MM.1S (cell line): ENCODE measurements at regions not wholly inside any gene's neighbourhood (a gene's known extent, or its start where the extent isn't known, plus 50 kb on each side); places are given as distances from the start of the nearest gene placed in this dataset.

Source experiments
- DNase-seq: peaks from one replicate; pipeline ENCODE4 v3.0.0-alpha.2; 2015
- H2AFZ ChIP-seq: fragments of 300-600 bp; sonication (generic); 2 replicates; pipeline ENCODE4 v1.6.0; 2016; ENCODE audit warnings: antibody characterized with exemption, low read length
- H3F3A ChIP-seq: fragments of 300-600 bp; sonication (generic); 2 replicates; pipeline ENCODE4 v1.6.1; 2016; ENCODE audit warnings: mild to moderate bottlenecking, antibody characterized with exemption, low read length, moderate library complexity, mixed read lengths; ENCODE audit not compliant: insufficient read depth
- H3K27ac ChIP-seq: fragments of 300-600 bp; sonication (generic); 2 replicates; pipeline ENCODE4 v1.5.1; 2016; ENCODE audit warnings: mild to moderate bottlenecking, low read length
- H3K27me3 ChIP-seq: fragments of 300-600 bp; sonication (generic); replicated peaks from 2 replicates; pipeline ENCODE4 v1.6.0; 2016; ENCODE audit warnings: low read length; ENCODE audit not compliant: insufficient read depth
- H3K36me3 ChIP-seq: fragments of 300-600 bp; sonication (generic); replicated peaks from 2 replicates; pipeline ENCODE4 v1.6.1; 2016; ENCODE audit warnings: mild to moderate bottlenecking, low read length, mixed read lengths; ENCODE audit not compliant: insufficient read depth
- H3K4me1 ChIP-seq: fragments of 300-600 bp; sonication (generic); 2 replicates; pipeline ENCODE4 v1.6.1; 2016; ENCODE audit warnings: low read length, mixed read lengths
- H3K4me2 ChIP-seq: fragments of 300-600 bp; sonication (generic); 2 replicates; pipeline ENCODE4 v1.6.0; 2016; ENCODE audit warnings: low read depth, low read length
- H3K4me3 ChIP-seq: fragments of 300-600 bp; sonication (generic); 2 replicates; pipeline ENCODE4 v1.5.1; 2016; ENCODE audit warnings: low read length, mixed read lengths
- H3K79me2 ChIP-seq: fragments of 300-600 bp; sonication (generic); 2 replicates; pipeline ENCODE4 v1.6.1; 2016; ENCODE audit warnings: mixed run types, low read length, mixed read lengths
- H3K9ac ChIP-seq: fragments of 300-600 bp; sonication (generic); 2 replicates; pipeline ENCODE4 v1.6.1; 2016; ENCODE audit warnings: low read length, mixed read lengths
- H3K9me2 ChIP-seq: fragments of 300-600 bp; sonication (generic); replicated peaks from 2 replicates; pipeline ENCODE4 v1.6.1; 2016; ENCODE audit warnings: mild to moderate bottlenecking, low read length, mixed read lengths; ENCODE audit not compliant: insufficient read depth
- H3K9me3 ChIP-seq: fragments of 300-600 bp; sonication (generic); replicated peaks from 2 replicates; pipeline ENCODE4 v1.6.1; 2016; ENCODE audit warnings: mild to moderate bottlenecking, low read length, mixed read lengths; ENCODE audit not compliant: insufficient read depth
- H4K20me1 ChIP-seq: fragments of 300-600 bp; sonication (generic); 2 replicates; pipeline ENCODE4 v1.6.1; 2016; ENCODE audit warnings: mild to moderate bottlenecking, low read length, moderate library complexity, mixed read lengths; ENCODE audit not compliant: insufficient read depth
- EZH2 ChIP-seq: fragments of 300-600 bp; sonication (generic); optimal IDR thresholded peaks from 2 replicates; pipeline ENCODE3; 2017; ENCODE audit warnings: low read depth, mild to moderate bottlenecking, antibody characterized with exemption, low read length, mixed read lengths
- EZH2phosphoT487 ChIP-seq: fragments of 300-600 bp; sonication (generic); IDR thresholded peaks from 2 replicates; pipeline ENCODE4 v1.6.1; 2018; ENCODE audit warnings: antibody characterized with exemption, low read length
- TF ChIP-seq, protein P1 (sequence below): fragments of 300-600 bp; sonication (generic); IDR thresholded peaks from 2 replicates; pipeline ENCODE4 v1.5.1; 2016; ENCODE audit warnings: antibody characterized with exemption, low read length, mixed read lengths

- Histone ChIP-seq H3K9me2 (no peaks in the 10 kb centered on the region), H3K27ac (no peak overlapping the region), H3K36me3 (no peaks in the 10 kb centered on the region), H3K9me3 (no peaks in the 10 kb centered on the region), H2AFZ (no peak overlapping the region), H3K4me2 (no peak overlapping the region), H3K4me3 (no peak overlapping the region), H3F3A (no peaks in the 10 kb centered on the region), H4K20me1 (no peaks in the 10 kb centered on the region), H3K9ac (no peak overlapping the region), H3K27me3 (no peaks in the 10 kb centered on the region), H3K4me1 (no peaks in the 10 kb centered on the region), H3K79me2 (no peaks in the 10 kb centered on the region)
- no peak for DNase-seq
- TF ChIP-seq, protein P1, sequence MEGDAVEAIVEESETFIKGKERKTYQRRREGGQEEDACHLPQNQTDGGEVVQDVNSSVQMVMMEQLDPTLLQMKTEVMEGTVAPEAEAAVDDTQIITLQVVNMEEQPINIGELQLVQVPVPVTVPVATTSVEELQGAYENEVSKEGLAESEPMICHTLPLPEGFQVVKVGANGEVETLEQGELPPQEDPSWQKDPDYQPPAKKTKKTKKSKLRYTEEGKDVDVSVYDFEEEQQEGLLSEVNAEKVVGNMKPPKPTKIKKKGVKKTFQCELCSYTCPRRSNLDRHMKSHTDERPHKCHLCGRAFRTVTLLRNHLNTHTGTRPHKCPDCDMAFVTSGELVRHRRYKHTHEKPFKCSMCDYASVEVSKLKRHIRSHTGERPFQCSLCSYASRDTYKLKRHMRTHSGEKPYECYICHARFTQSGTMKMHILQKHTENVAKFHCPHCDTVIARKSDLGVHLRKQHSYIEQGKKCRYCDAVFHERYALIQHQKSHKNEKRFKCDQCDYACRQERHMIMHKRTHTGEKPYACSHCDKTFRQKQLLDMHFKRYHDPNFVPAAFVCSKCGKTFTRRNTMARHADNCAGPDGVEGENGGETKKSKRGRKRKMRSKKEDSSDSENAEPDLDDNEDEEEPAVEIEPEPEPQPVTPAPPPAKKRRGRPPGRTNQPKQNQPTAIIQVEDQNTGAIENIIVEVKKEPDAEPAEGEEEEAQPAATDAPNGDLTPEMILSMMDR: no peak
- TF ChIP-seq EZH2: no peak
- no peak for TF ChIP-seq EZH2phosphoT487
Observed at GRCh38 chr2:144692661-144693060, 172.7 kb upstream of the ZEB2 start.

GRCh38 chr2:144690771-144691170 is 170.9 kb upstream of the ZEB2 start:
- H3K27ac ChIP-seq: no peak overlapping the region
- no peaks in the 10 kb centered on the region for H3F3A ChIP-seq
- TF ChIP-seq, protein P1: no peak
- TF ChIP-seq EZH2phosphoT487: no peak
- no peak for TF ChIP-seq EZH2
- no peaks in the 10 kb centered on the region for H3K9me2 ChIP-seq
- DNase-seq: no peak
- H2AFZ ChIP-seq: no peak overlapping the region
- H3K4me3 ChIP-seq: no peak overlapping the region
- no peaks in the 10 kb centered on the region for H3K9me3 ChIP-seq
- H4K20me1 ChIP-seq: no peaks in the 10 kb centered on the region
- H3K4me1 ChIP-seq: no peaks in the 10 kb centered on the region
- no peak overlapping the region for H3K9ac ChIP-seq
- no peaks in the 10 kb centered on the region for H3K27me3 ChIP-seq
- no peaks in the 10 kb centered on the region for H3K79me2 ChIP-seq
- H3K36me3 ChIP-seq: no peaks in the 10 kb centered on the region
- no peak overlapping the region for H3K4me2 ChIP-seq

DNA sequence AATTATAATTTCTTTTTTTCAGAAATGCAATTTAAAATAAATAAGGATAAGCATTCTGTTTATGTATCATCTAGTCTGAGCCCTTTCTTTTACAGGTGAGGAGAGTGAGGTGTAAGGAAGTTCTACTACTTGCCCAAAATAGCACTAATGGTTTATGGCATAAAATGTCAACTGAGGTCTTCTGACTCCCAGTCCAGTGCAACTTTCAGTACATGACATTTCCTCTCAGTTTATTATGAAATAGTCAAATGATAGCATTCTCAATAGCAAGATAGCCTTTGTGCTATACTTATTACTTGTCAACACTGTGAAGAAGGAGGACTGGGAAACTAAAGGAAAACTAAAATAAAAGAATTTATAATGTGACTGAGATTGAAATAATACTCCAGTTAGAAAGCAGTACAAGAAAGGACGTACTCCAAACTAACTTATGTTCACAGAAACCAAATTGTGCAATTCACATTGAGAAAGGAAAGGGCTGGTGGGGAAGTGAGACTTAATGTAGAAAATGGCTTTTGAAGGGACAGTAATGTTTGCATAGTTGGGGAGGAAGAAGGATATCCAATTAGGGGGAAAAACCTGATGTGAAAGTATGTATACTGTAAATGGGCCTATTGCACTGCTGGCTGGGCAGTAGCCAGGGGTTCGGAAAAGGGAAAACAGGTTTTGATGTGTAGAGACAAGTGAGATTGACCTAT is 166.7 kb upstream of the ZEB2 start:
- Histone ChIP-seq H3K4me3 (no peak overlapping the region), H3K9me2 (no peaks in the 10 kb centered on the region), H3K4me2 (no peak overlapping the region), H3F3A (no peaks in the 10 kb centered on the region), H3K9ac (no peak overlapping the region), H3K27me3 (no peaks in the 10 kb centered on the region), H3K36me3 (no peaks in the 10 kb centered on the region), H3K79me2 (no peaks in the 10 kb centered on the region), H3K4me1 (no peaks in the 10 kb centered on the region), H4K20me1 (no peaks in the 10 kb centered on the region), H3K27ac (no peak overlapping the region), H2AFZ (no peak overlapping the region), H3K9me3 (no peaks in the 10 kb centered on the region)
- no peak for TF ChIP-seq EZH2phosphoT487
- TF ChIP-seq, protein P1: no peak
- TF ChIP-seq EZH2: no peak
- no peak for DNase-seq
